Activated T-helper 2 cell treated with anti-CD3 and anti-CD28 coated beads, Interferon-gamma antibody, Interleukin-2, Interleukin-4, amounts not matched to agents 10 μg/mL and 5 μg/mL and 100 μg/mL, durations not matched to agents 14 hours and 24 hours and 36 hours (primary cell): ENCODE measurements at regions not wholly inside any gene's neighbourhood (a gene's known extent, or its start where the extent isn't known, plus 50 kb on each side); places are given as distances from the start of the nearest gene placed in this dataset.
"Not testable (repeated sequence)": the region's sequence is repeated elsewhere in the genome, so short reads cannot be mapped to it uniquely, and the experiment has no call there.

ENCODE experiments used
- DNase-seq: peaks from one replicate; pipeline ENCODE4 v3.0.0; 2021; ENCODE audit warnings: low spot score
- H3K27ac Mint-ChIP-seq: one replicate; pipeline ENCODE4 v1.8.0; 2021; ENCODE audit warnings: mixed read lengths
- H3K27me3 Mint-ChIP-seq: one replicate; pipeline ENCODE4 v1.8.0; 2021; ENCODE audit warnings: low read depth, mixed read lengths
- H3K36me3 Mint-ChIP-seq: one replicate; pipeline ENCODE4 v1.8.0; 2021; ENCODE audit warnings: low read depth, mixed read lengths
- H3K4me1 Mint-ChIP-seq: one replicate; pipeline ENCODE4 v1.8.0; 2021; ENCODE audit warnings: low read depth, mixed read lengths
- H3K4me3 Mint-ChIP-seq: one replicate; pipeline ENCODE4 v1.8.0; 2021; ENCODE audit warnings: low read depth, mild to moderate bottlenecking, moderate library complexity, mixed read lengths
- H3K9me3 Mint-ChIP-seq: one replicate; pipeline ENCODE4 v1.8.0; 2021; ENCODE audit warnings: mixed read lengths
- intact Hi-C: fragments of 100-400 bp; cut with micrococcal nuclease; formaldehyde crosslinking; loops from one replicate; pipeline ENCODE4 v1.15.1; 2023

GRCh38 chr7:80307227-80307856, 172.7 kb downstream of the GNAI1 start:
- peaks cover 18% of the 10 kb centered on the region for H3K4me1 Mint-ChIP-seq
- intact Hi-C loops: no loop called here

GRCh38 chr7:80303315-80303714, 168.7 kb downstream of the GNAI1 start:
- H3K27me3 Mint-ChIP-seq: no peaks in the 10 kb centered on the region
- no peaks in the 10 kb centered on the region for H3K36me3 Mint-ChIP-seq
- intact Hi-C loops: no loop called here
- no peak for DNase-seq
- H3K4me1 Mint-ChIP-seq: no peaks in the 10 kb centered on the region
- H3K9me3 Mint-ChIP-seq: no peaks in the 10 kb centered on the region
- H3K4me3 Mint-ChIP-seq: no peak overlapping the region
- H3K27ac Mint-ChIP-seq: no peak overlapping the region

More at GRCh38 chr7:80307227-80307856, 172.7 kb downstream of the GNAI1 start:
- Mint-ChIP-seq H3K4me3 (no peak overlapping the region), H3K27me3 (no peaks in the 10 kb centered on the region), H3K9me3 (no peaks in the 10 kb centered on the region), H3K36me3 (no peaks in the 10 kb centered on the region), H3K27ac (no peak overlapping the region)
- no peak for DNase-seq

- H3K4me1 Mint-ChIP-seq: no peaks in the 10 kb centered on the region
- no peaks in the 10 kb centered on the region for H3K36me3 Mint-ChIP-seq
- intact Hi-C loops: no loop called here
- H3K9me3 Mint-ChIP-seq: no peaks in the 10 kb centered on the region
- H3K4me3 Mint-ChIP-seq: no peak overlapping the region
- no peaks in the 10 kb centered on the region for H3K27me3 Mint-ChIP-seq
- DNase-seq: no peak
- H3K27ac Mint-ChIP-seq: no peak overlapping the region
Measured at GRCh38 chr7:80302636-80303035, 168.0 kb downstream of the GNAI1 start.

DNA sequence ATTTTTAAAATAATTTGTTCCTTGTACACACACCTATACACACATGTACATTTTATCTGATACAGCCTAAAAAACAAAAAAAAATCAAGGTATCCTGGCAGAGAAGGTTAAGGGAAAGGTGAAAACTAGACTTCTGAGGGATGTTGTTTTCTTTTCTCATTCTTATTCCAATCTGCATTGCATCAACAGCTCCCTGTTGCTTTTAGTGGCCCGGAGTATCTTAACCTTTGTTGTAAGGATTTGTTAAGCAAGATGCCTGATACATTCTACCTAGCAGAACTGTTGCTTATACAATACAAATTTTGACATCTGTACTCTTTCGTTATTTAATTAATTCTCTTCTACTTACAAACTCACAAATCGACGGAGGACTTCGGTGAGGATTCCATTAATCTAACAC, 167.4 kb downstream of the GNAI1 start:
- no peaks in the 10 kb centered on the region for H3K36me3 Mint-ChIP-seq
- intact Hi-C loops: no loop called here
- no peak for DNase-seq
- no peaks in the 10 kb centered on the region for H3K9me3 Mint-ChIP-seq
- no peak overlapping the region for H3K27ac Mint-ChIP-seq
- no peaks in the 10 kb centered on the region for H3K4me1 Mint-ChIP-seq
- H3K4me3 Mint-ChIP-seq: no peak overlapping the region
- no peaks in the 10 kb centered on the region for H3K27me3 Mint-ChIP-seq

GRCh38 chr7:80298201-80298600, 163.6 kb downstream of the GNAI1 start:
- intact Hi-C loops: no loop called here
- H3K4me3 Mint-ChIP-seq: no peak overlapping the region
- H3K4me1 Mint-ChIP-seq: no peaks in the 10 kb centered on the region
- no peaks in the 10 kb centered on the region for H3K27me3 Mint-ChIP-seq
- H3K9me3 Mint-ChIP-seq: peaks cover 12% of the 10 kb centered on the region
- no peak for DNase-seq
- H3K36me3 Mint-ChIP-seq: no peaks in the 10 kb centered on the region
- H3K27ac Mint-ChIP-seq: no peak overlapping the region

- Mint-ChIP-seq H3K27me3 (no peaks in the 10 kb centered on the region), H3K9me3 (peaks cover 16% of the 10 kb centered on the region), H3K36me3 (no peaks in the 10 kb centered on the region), H3K27ac (no peak overlapping the region), H3K4me3 (no peak overlapping the region), H3K4me1 (peaks cover 2% of the 10 kb centered on the region)
- no peak for DNase-seq
- intact Hi-C loops: no loop called here
Measured at GRCh38 chr7:80294346-80294745, 159.7 kb downstream of the GNAI1 start.

- H3K4me3 Mint-ChIP-seq, H3K4me1 Mint-ChIP-seq, H3K27me3 Mint-ChIP-seq, H3K36me3 Mint-ChIP-seq, DNase-seq, intact Hi-C loops, H3K27ac Mint-ChIP-seq: not testable (repeated sequence)
- H3K9me3 Mint-ChIP-seq: peaks cover 16% of the 10 kb centered on the region
Measured at GRCh38 chr7:80292634-80293033, 158.0 kb downstream of the GNAI1 start.

DNA sequence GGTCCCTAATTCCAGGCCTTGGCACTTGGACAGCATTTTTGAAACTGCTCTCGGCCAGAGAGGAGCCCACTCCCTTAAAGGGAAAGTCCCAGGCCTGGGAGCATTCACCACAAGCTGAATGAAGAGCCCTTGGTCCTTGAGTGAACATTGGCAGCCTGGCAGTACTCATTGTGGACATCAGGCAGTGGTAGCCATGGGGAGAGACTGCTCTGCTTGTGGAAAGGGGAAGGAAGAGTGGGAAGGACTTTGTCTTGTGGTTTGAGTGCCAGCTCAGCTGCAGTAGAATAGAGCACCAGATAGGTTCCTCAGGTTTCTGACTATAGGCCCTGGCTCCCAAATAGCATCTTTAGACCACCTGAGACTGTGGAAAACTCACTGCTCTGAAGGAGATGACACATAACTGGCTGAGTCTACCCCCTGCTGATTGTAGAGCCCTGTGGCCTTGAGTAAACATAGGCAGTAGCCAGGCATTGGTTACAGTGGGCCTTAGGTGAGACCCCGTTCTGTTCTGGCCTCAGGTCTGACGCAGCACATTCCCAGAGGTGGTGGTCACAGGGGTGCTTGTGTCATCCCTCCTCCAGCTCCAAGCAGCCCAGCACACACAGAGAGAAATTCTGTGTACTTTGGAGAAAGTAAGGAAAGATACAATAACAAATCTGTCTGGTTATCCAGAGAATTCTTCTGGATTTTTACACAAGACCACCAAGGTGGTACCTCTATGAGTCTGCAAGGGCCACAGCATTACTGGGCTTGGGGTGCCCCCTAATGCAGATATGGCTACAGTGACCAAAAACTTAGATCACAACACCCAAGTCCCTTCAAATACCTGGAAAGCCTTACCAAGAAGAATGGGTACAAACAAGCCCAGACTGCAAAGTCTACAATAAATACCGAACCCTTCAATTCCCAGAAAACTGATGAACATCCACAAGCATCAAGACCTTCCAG, 153.8 kb downstream of the GNAI1 start:
- intact Hi-C loops: no loop called here
- Mint-ChIP-seq H3K4me3 (no peak overlapping the region), H3K9me3 (peaks cover 6% of the 10 kb centered on the region), H3K27me3 (no peaks in the 10 kb centered on the region), H3K4me1 (peaks cover 2% of the 10 kb centered on the region), H3K27ac (no peak overlapping the region), H3K36me3 (no peaks in the 10 kb centered on the region)
- DNase-seq: no peak

DNA sequence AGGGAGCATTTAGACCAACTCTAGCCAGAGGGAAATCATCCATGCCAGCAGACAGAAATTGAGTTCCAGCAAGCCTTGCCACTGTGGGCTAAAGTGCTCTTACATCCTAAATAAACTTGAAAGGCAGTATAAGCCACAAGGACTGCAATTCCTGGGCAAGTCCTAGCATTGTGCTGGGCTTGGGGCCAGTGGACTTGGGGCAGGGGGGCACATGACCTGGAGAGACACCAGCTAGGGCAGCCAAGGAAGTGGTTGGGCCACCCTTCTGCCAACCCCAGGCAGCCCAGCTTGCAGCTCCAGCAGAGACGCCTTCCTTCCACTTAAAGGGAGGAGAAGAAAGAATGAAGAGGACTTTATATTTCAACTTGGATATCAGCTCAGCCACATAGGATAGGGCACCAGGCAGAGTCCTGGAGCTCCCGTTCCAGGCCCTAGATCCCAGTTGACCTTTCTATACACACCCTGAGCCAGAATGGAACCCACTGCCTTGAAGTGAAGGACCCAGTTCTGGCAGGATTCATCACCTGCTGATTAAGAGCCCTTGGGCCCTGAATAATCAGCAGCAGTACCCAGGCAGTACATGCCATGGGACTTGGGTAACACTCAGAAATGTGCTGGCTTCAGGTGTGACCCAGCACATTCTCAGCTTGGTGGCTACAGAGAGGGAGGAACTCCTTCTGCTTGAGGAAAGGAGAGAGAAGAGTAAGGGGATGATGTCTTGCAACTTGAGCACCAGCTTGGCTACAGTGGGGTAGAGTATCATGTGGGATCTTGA, 153.0 kb downstream of the GNAI1 start:
- H3K4me1 Mint-ChIP-seq: peaks cover 2% of the 10 kb centered on the region
- no peak for DNase-seq
- H3K27ac Mint-ChIP-seq: no peak overlapping the region
- no peaks in the 10 kb centered on the region for H3K27me3 Mint-ChIP-seq
- no peaks in the 10 kb centered on the region for H3K36me3 Mint-ChIP-seq
- H3K9me3 Mint-ChIP-seq: no peaks in the 10 kb centered on the region
- H3K4me3 Mint-ChIP-seq: no peak overlapping the region
- intact Hi-C loops: no loop called here

GRCh38 chr7:80286611-80287010, 152.0 kb downstream of the GNAI1 start:
- no peak for DNase-seq
- intact Hi-C loops: no loop called here
- Mint-ChIP-seq H3K4me3 (no peak overlapping the region), H3K27ac (no peak overlapping the region), H3K4me1 (peaks cover 2% of the 10 kb centered on the region), H3K27me3 (no peaks in the 10 kb centered on the region), H3K9me3 (no peaks in the 10 kb centered on the region), H3K36me3 (no peaks in the 10 kb centered on the region)

- no peaks in the 10 kb centered on the region for H3K36me3 Mint-ChIP-seq
- H3K9me3 Mint-ChIP-seq: no peaks in the 10 kb centered on the region
- peaks cover 1% of the 10 kb centered on the region for H3K4me1 Mint-ChIP-seq
- H3K4me3 Mint-ChIP-seq: no peak overlapping the region
- no peak overlapping the region for H3K27ac Mint-ChIP-seq
- H3K27me3 Mint-ChIP-seq: peaks cover 3% of the 10 kb centered on the region
- DNase-seq: no peak
- intact Hi-C loops: no loop called here
Measured at GRCh38 chr7:80284855-80285254, 150.2 kb downstream of the GNAI1 start.

DNA sequence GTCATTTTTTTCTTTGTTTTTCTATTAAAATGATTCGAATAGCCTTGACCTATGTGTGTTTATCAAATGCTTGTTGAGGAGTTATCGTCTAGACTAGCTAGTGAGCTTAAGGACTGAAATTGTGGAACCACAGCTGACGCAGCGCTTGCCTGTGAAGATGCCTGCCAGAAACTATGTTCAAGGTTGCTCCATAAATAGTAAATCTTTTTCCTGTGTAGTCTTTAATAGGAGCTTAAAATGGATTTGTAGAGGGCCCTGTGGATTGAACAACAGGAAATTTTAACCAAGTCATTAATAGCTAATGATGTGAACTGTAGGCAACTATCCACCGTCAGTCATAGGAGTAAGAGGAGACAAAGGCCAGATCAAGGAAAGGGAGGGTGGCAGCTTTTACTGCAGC, 145.1 kb downstream of the GNAI1 start:
- H3K4me1 Mint-ChIP-seq: no peaks in the 10 kb centered on the region
- peaks cover 3% of the 10 kb centered on the region for H3K27me3 Mint-ChIP-seq
- no peak for DNase-seq
- no peak overlapping the region for H3K4me3 Mint-ChIP-seq
- no peaks in the 10 kb centered on the region for H3K9me3 Mint-ChIP-seq
- H3K36me3 Mint-ChIP-seq: no peaks in the 10 kb centered on the region
- intact Hi-C loops: no loop called here
- no peak overlapping the region for H3K27ac Mint-ChIP-seq

- Mint-ChIP-seq H3K27ac (no peak overlapping the region), H3K27me3 (peaks cover 3% of the 10 kb centered on the region), H3K36me3 (no peaks in the 10 kb centered on the region), H3K9me3 (no peaks in the 10 kb centered on the region), H3K4me3 (no peak overlapping the region), H3K4me1 (no peaks in the 10 kb centered on the region)
- intact Hi-C loops: no loop called here
- no peak for DNase-seq
Measured at GRCh38 chr7:80278737-80279136, 144.1 kb downstream of the GNAI1 start.
